RWPE1 (cell line): ENCODE measurements at regions not wholly inside any gene's neighbourhood (a gene's known extent, or its start where the extent isn't known, plus 50 kb on each side); places are given as distances from the start of the nearest gene placed in this dataset.

Experiments
- CTCF ChIA-PET: fragments of 350-600 bp; sonication (Branson Sonifier 250); formaldehyde crosslinking; extraction: SDS; loops from one replicate; lab custom pipeline; 2021; lab: Yijun Ruan, JAX
- POLR2A ChIA-PET: fragments of 400-600 bp; formaldehyde crosslinking; extraction: SDS; loops from one replicate; lab custom pipeline; 2020; ENCODE audit warnings: antibody characterized with exemption; ENCODE audit not compliant: low non-redundant PET; lab: Yijun Ruan, JAX
- DNase-seq: peaks from one replicate; pipeline ENCODE4 v3.0.0; 2012; ENCODE audit warnings: low spot score
- H3K27ac ChIP-seq: fragments of 450-650 bp; 2 replicates; pipeline ENCODE4 v1.5.1; 2017
- CTCF ChIP-seq: fragments of 450-650 bp; conservative IDR thresholded peaks from 2 replicates; pipeline ENCODE4 v1.5.1; 2017; ENCODE audit warnings: low read depth, mild to moderate bottlenecking

GRCh38 chr6:16929809-16930208 is 168.5 kb upstream of the ATXN1 start:
- no peak for TF ChIP-seq CTCF
- ChIA-PET CTCF (no interaction called here), POLR2A (no interaction called here)
- no peak overlapping the region for H3K27ac ChIP-seq
- no peak for DNase-seq

GRCh38 chr6:16928387-16928786 is 167.1 kb upstream of the ATXN1 start:
- POLR2A ChIA-PET, result no interaction called here
- CTCF ChIA-PET, result no interaction called here

GRCh38 chr6:16927205-16927604 is 165.9 kb upstream of the ATXN1 start:
- POLR2A ChIA-PET, result no interaction called here
- no peak for DNase-seq
- H3K27ac ChIP-seq, result no peak overlapping the region
- TF ChIP-seq CTCF, result no peak
- CTCF ChIA-PET, result no interaction called here

More at GRCh38 chr6:16928387-16928786, 167.1 kb upstream of the ATXN1 start:
- TF ChIP-seq CTCF, result no peak
- no peak for DNase-seq
- no peak overlapping the region for H3K27ac ChIP-seq

- H3K27ac ChIP-seq, result no peak overlapping the region
- POLR2A ChIA-PET, result no interaction called here
- TF ChIP-seq CTCF, result no peak
- CTCF ChIA-PET, result interaction anchor here (0.6 kb wide), 1 partner anchor 13 kb away, joined by 3 read pairs; no protein-coding TSS in a partner anchor
- DNase-seq, result no peak
Observed at GRCh38 chr6:16925461-16925860, 164.2 kb upstream of the ATXN1 start.

- CTCF ChIA-PET, result no interaction called here
Observed at GRCh38 chr6:16922282-16922681, 161.0 kb upstream of the ATXN1 start.

GRCh38 chr6:16921399-16922110 is 160.3 kb upstream of the ATXN1 start:
- POLR2A ChIA-PET, result no interaction called here
- peak; percentile 46 for DNase-seq
- TF ChIP-seq CTCF, result no peak
- no peak overlapping the region for H3K27ac ChIP-seq
- CTCF ChIA-PET, result interaction anchor here (0.6 to 1.1 kb wide), 2 partner anchors 18 to 67 kb away, joined by 3 read pairs; no protein-coding TSS in a partner anchor

More at GRCh38 chr6:16922282-16922681, 161.0 kb upstream of the ATXN1 start:
- POLR2A ChIA-PET, result no interaction called here
- no peak for DNase-seq
- H3K27ac ChIP-seq, result peak overlapping the region; percentile 69
- no peak for TF ChIP-seq CTCF
